ENCODE measurements at regions not wholly inside any gene's neighbourhood (a gene's known extent, or its start where the extent isn't known, plus 50 kb on each side); places are given as distances from the start of the nearest gene placed in this dataset.

GRCh38 chr18:47701134-47701533, 229.3 kb downstream of the SMAD2 start:
- TF ChIP-seq CTCF (conservative IDR thresholded peaks at IDR 0.05) (no peak), ZFX (IDR thresholded peaks at IDR 0.05) (no peak)
